Vagina (tissue), 2 donors: ENCODE measurements at regions not wholly inside any gene's neighbourhood (a gene's known extent, or its start where the extent isn't known, plus 50 kb on each side); places are given as distances from the start of the nearest gene placed in this dataset.

Experiments used
- DNase-seq, 2 donors: peaks; one replicate each; pipeline ENCODE4 v3.0.0-alpha.2; 2017; ENCODE audit errors: extremely low spot score in 2 of 2
- H3K27ac ChIP-seq: fragments of 200-600 bp; sonication (generic); one replicate; pipeline ENCODE4 v1.5.1; 2019
- H3K27me3 ChIP-seq: fragments of 200-600 bp; sonication (generic); one replicate; pipeline ENCODE4 v1.5.1; 2019
- H3K36me3 ChIP-seq, 2 donors: fragments of 200-600 bp; sonication (generic); one replicate each; pipeline ENCODE4 v1.5.1; 2017 to 2019
- H3K4me1 ChIP-seq: fragments of 200-600 bp; sonication (generic); one replicate; pipeline ENCODE4 v1.5.1; 2019
- H3K4me3 ChIP-seq, 2 donors: fragments of 200-600 bp; sonication (generic); 1 replicate in 1 of 2; 2 replicates in 1 of 2; pipeline ENCODE4 v1.5.1; 2016 to 2019
- H3K9me3 ChIP-seq: fragments of 200-600 bp; sonication (generic); one replicate; pipeline ENCODE4 v1.5.1; 2019
- POLR2A ChIP-seq, 2 donors: fragments of 450-650 bp; IDR thresholded peaks; one replicate each; pipeline ENCODE4 v1.6.1; 2017; ENCODE audit warnings: antibody characterized with exemption in 2 of 2, mild to moderate bottlenecking in 2 of 2, moderate library complexity in 2 of 2
- POLR2AphosphoS5 ChIP-seq, 2 donors: sonication (generic); formaldehyde crosslinking; IDR thresholded peaks; one replicate each; pipeline ENCODE4 v1.9.0; 2017; ENCODE audit warnings: antibody characterized with exemption in 2 of 2, mild to moderate bottlenecking in 2 of 2, low read depth in 1 of 2; ENCODE audit not compliant: insufficient read depth in 1 of 2
- intact Hi-C: fragments of 100-400 bp; cut with DNase I; formaldehyde crosslinking; loops from one replicate; pipeline ENCODE4 v1.15.1; 2023
- TF ChIP-seq, protein P1 (sequence below), 3 experiments: fragments of 450-650 bp in 2 of 3; fragments of 200-600 bp in 1 of 3; sonication (generic) in 1 of 3; IDR thresholded peaks; one replicate each; pipeline ENCODE4 v1.5.1; 2017 to 2019; ENCODE audit warnings: antibody characterized with exemption in 3 of 3, mild to moderate bottlenecking in 2 of 3, moderate library complexity in 2 of 3

DNA sequence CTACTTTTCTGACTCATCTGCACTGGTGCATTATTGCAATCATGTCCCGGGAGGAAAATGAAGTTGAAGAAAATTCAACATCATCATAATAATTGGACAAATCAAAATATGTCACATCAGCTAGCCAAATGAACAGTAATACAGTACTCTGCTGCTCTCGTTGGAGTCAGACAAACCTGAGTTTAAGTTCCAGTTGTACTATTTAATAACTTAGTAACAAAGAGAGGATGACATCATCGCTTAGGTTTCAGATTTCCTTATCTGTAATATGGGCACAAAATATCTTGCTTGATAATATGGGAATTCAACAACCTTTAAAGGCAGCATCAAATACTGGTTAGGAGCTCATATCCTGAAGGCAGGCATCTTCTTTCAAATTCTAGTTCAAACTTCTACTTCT lies 1248.9 kb upstream of the ACO1 start:
- Histone ChIP-seq H3K36me3 (no peaks in the 10 kb centered on the region), H3K27me3 (no peaks in the 10 kb centered on the region), H3K27ac (no peak overlapping the region), H3K4me3 (no peak overlapping the region), H3K4me1 (no peaks in the 10 kb centered on the region), H3K9me3 (no peaks in the 10 kb centered on the region)
- TF ChIP-seq, protein P1, sequence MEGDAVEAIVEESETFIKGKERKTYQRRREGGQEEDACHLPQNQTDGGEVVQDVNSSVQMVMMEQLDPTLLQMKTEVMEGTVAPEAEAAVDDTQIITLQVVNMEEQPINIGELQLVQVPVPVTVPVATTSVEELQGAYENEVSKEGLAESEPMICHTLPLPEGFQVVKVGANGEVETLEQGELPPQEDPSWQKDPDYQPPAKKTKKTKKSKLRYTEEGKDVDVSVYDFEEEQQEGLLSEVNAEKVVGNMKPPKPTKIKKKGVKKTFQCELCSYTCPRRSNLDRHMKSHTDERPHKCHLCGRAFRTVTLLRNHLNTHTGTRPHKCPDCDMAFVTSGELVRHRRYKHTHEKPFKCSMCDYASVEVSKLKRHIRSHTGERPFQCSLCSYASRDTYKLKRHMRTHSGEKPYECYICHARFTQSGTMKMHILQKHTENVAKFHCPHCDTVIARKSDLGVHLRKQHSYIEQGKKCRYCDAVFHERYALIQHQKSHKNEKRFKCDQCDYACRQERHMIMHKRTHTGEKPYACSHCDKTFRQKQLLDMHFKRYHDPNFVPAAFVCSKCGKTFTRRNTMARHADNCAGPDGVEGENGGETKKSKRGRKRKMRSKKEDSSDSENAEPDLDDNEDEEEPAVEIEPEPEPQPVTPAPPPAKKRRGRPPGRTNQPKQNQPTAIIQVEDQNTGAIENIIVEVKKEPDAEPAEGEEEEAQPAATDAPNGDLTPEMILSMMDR (IDR thresholded peaks at IDR 0.05), result no peak
- TF ChIP-seq POLR2A (IDR thresholded peaks at IDR 0.05), result no peak
- no peak for TF ChIP-seq POLR2AphosphoS5 (IDR thresholded peaks at IDR 0.05; ENCODE audit: insufficient read depth in 1 of 2, low read depth in 1 of 2)
- no peak for DNase-seq
- intact Hi-C loops, result no loop called here

DNA sequence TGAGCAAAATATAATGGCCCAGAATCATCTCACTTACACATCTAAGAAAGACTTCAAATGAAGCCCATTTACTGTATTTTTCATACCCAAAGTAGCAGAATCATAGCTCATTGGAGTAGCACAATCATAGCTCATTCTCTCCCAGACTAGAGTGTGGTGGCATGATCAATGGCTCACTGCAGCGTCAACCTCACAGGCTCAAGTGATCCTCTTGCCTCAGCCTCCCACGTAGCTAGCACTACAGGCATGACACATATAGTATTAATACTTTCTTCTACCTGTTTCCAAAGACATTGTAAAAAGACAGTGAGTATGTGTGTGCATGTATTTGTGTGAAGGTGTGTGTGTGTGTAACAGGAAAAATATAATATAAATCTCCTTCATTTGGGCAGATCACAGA lies 1247.9 kb upstream of the ACO1 start:
- DNase-seq, result no peak
- intact Hi-C loops, result no loop called here

DNA sequence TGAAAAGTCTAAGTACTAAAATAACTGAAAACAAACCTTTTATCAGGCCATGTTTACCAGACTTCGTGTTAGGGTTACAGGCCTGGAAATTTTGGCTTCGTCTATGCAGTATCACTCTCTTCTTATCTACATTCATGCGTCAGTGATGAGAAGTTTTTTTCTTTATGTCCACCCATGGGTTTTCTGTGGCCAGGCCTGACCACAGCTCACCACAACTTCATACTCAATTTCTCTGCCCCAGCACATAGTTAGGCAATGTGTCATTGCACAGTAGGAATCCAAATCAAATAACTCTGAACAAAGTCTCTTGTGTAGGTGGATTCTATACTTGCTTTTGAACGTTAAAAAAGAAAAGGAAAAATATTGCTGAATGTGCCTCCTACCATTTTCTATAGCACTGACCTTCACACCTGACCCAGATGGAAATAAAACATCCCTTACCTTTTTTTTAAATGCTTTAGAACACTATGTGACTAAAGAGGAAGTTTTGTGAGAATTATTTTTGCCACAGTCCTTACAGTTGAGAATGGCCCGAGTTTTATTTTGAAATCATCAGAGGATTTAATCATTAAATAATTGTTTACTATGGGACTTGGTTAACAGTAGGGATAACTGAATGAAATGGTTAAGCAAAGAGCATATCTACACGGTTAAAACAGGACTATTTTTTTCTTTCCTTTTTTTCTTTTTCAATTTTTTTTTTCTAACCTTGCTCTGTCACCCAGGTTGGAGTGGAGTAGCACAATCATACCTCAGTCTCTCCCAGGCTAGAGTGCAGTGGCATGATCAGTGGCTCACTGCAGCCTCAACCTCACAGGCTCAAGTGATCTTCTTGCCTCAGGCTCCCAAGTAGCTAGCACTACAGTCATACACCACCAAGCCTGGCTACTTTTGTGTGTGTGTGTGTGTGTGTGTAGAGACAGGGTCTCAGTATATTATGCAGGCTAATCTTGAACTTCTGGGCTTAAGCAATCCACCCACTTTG lies 1247.0 kb upstream of the ACO1 start:
- Histone ChIP-seq H3K36me3 (no peaks in the 10 kb centered on the region), H3K9me3 (no peaks in the 10 kb centered on the region), H3K4me1 (no peaks in the 10 kb centered on the region), H3K4me3 (no peak overlapping the region), H3K27me3 (no peaks in the 10 kb centered on the region), H3K27ac (no peak overlapping the region)
- no peak for TF ChIP-seq POLR2AphosphoS5 (IDR thresholded peaks at IDR 0.05; ENCODE audit: insufficient read depth in 1 of 2, low read depth in 1 of 2)
- no peak for TF ChIP-seq POLR2A (IDR thresholded peaks at IDR 0.05)
- TF ChIP-seq, protein P1 (IDR thresholded peaks at IDR 0.05), result no peak
- no peak for DNase-seq
- intact Hi-C loops, result no loop called here

More for the DNA sequence above, 1247.9 kb upstream of the ACO1 start:
- Histone ChIP-seq H3K4me1 (no peaks in the 10 kb centered on the region), H3K9me3 (no peaks in the 10 kb centered on the region), H3K27me3 (no peaks in the 10 kb centered on the region), H3K4me3 (no peak overlapping the region), H3K27ac (no peak overlapping the region), H3K36me3 (no peaks in the 10 kb centered on the region)
- TF ChIP-seq POLR2AphosphoS5 (IDR thresholded peaks at IDR 0.05; ENCODE audit: insufficient read depth in 1 of 2, low read depth in 1 of 2) (no peak), POLR2A (IDR thresholded peaks at IDR 0.05) (no peak)
- TF ChIP-seq, protein P1 (IDR thresholded peaks at IDR 0.05), result no peak

DNA sequence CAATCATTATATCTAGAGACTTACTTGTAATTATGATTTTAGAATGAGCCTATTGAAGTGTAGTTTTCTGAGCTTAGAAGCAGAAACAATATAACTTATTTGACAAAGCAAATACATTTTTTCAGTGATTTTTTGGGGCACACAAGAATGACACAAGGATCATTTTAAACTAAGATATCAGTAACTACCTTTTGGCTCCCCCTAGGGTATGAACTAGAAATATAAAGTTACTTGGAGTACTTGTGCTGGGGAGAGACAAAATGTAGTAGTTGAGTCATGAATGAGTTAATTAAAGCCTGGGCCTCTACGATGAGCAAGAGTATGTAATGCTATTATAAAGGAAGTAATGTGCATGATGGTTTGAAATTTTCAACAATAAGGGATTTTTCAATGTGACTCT lies 1244.1 kb upstream of the ACO1 start:
- DNase-seq, result no peak
- Histone ChIP-seq H3K27me3 (no peaks in the 10 kb centered on the region), H3K4me1 (no peaks in the 10 kb centered on the region), H3K9me3 (no peaks in the 10 kb centered on the region), H3K36me3 (no peaks in the 10 kb centered on the region), H3K4me3 (no peak overlapping the region), H3K27ac (no peak overlapping the region)
- TF ChIP-seq, protein P1 (IDR thresholded peaks at IDR 0.05), result no peak
- TF ChIP-seq POLR2AphosphoS5 (IDR thresholded peaks at IDR 0.05; ENCODE audit: insufficient read depth in 1 of 2, low read depth in 1 of 2), result no peak
- TF ChIP-seq POLR2A (IDR thresholded peaks at IDR 0.05), result no peak
- intact Hi-C loops, result no loop called here

DNA sequence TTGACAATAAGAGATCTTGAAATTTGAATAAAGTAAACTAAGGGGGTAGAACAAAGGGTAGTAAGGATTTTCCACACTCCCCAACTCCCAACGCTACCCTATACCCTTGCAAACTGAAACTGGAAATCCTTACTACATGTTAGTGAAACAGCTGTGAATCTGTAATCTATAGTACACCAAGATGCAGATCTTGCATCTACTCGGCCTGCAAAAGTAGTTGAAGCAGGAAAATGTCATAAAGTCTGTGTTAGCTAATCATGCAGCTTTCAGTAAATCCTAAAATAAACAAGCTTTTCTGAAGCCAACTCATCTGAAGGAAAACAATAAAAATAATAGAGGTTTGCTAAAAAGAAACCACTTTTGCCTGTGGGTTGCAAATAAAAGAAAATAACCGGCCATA lies 1242.0 kb upstream of the ACO1 start:
- no peak overlapping the region for H3K27ac ChIP-seq
- no peaks in the 10 kb centered on the region for H3K36me3 ChIP-seq
- H3K4me1 ChIP-seq, result no peaks in the 10 kb centered on the region
- H3K27me3 ChIP-seq, result no peaks in the 10 kb centered on the region
- DNase-seq, result no peak
- intact Hi-C loops, result no loop called here
- TF ChIP-seq POLR2A (IDR thresholded peaks at IDR 0.05), result no peak
- TF ChIP-seq, protein P1 (IDR thresholded peaks at IDR 0.05), result no peak
- no peak for TF ChIP-seq POLR2AphosphoS5 (IDR thresholded peaks at IDR 0.05; ENCODE audit: insufficient read depth in 1 of 2, low read depth in 1 of 2)
- H3K9me3 ChIP-seq, result no peaks in the 10 kb centered on the region
- H3K4me3 ChIP-seq, result no peak overlapping the region
